HCT116 (cell line): ENCODE measurements at regions not wholly inside any gene's neighbourhood (a gene's known extent, or its start where the extent isn't known, plus 50 kb on each side); places are given as distances from the start of the nearest gene placed in this dataset.

Experiments
- ATAC-seq: fragments of 200-7000 bp; cut with Tn5 transposase; 2 replicates; pipeline ENCODE4 v1.9.1; 2020; ENCODE audit warnings: mild to moderate bottlenecking, moderate library complexity
- BruUV-seq: library from RNA; stranded (reverse); fragments of 400-500 nt; replicated peaks from 2 replicates; lab custom pipeline; 2021; lab: Mats Ljungman, UMichigan
- CTCF ChIA-PET: fragments of 300-600 bp; sonication (Branson Sonifier 250); formaldehyde crosslinking; loops from one replicate; lab custom pipeline; 2021; ENCODE audit warnings: antibody characterized with exemption; lab: Charles Lee
- POLR2A ChIA-PET: fragments of 300-600, 350-600 bp; sonication (Branson Sonifier 250); formaldehyde crosslinking; loops from one replicate; lab custom pipeline; 2021; ENCODE audit warnings: antibody characterized with exemption; lab: Charles Lee
- RAD21 ChIA-PET, 2 experiments: fragments of 300-600 bp; sonication (Branson Sonifier 250); formaldehyde crosslinking; loops; one replicate each; lab custom pipeline; 2023; ENCODE audit warnings: low total read pairs in 2 of 2; ENCODE audit not compliant: uncharacterized antibody in 2 of 2, unreplicated experiment in 2 of 2, low non-redundant PET in 1 of 2; lab: Charles Lee
- DNase-seq: peaks from one replicate; pipeline ENCODE4 v3.0.0-alpha.2; 2010; ENCODE audit warnings: low read depth, low spot score
- H2AFZ ChIP-seq: fragments of 200-600 bp; shearing (Covaris generic), sonication (generic); 2 replicates; pipeline ENCODE4 v1.6.1; 2017; ENCODE audit warnings: low read depth, mixed run types, mixed read lengths, antibody characterized with exemption, low read length; ENCODE audit not compliant: poor library complexity, severe bottlenecking
- H3K27ac ChIP-seq: 2 replicates; pipeline ENCODE4 v1.5.1; 2012; ENCODE audit warnings: low read depth, low read length
- H3K27me3 ChIP-seq: fragments of 200-600 bp; sonication (generic); 2 replicates; pipeline ENCODE4 v1.6.1; 2016; ENCODE audit warnings: mixed run types, low read length, mixed read lengths; ENCODE audit not compliant: insufficient read depth
- H3K36me3 ChIP-seq, 2 experiments: fragments of 200-500 bp in 1 of 2; fragments of 200-600 bp in 1 of 2; sonication (Bioruptor generic) in 1 of 2; sonication (generic) in 1 of 2; 2 replicates each; pipeline versions ENCODE4 v1.5.1 to v1.6.1; 2014 to 2016; ENCODE audit warnings: low read length in 2 of 2, inconsistent platforms in 1 of 2, mixed read lengths in 1 of 2, mixed run types in 1 of 2; ENCODE audit not compliant: insufficient read depth in 2 of 2, control insufficient read depth in 1 of 2
- H3K4me1 ChIP-seq, 2 experiments: fragments of 200-600 bp in 1 of 2; sonication (generic) in 1 of 2; 2 replicates each; pipeline versions ENCODE4 v1.5.1 to v1.6.1; 2012 to 2017; ENCODE audit warnings: low read length in 2 of 2, inconsistent platforms in 1 of 2, mild to moderate bottlenecking in 1 of 2, mixed read lengths in 1 of 2, mixed run types in 1 of 2, moderate library complexity in 1 of 2; ENCODE audit not compliant: insufficient read depth in 2 of 2, control insufficient read depth in 1 of 2
- H3K4me2 ChIP-seq: fragments of 200-600 bp; sonication (generic); 2 replicates; pipeline ENCODE4 v1.6.1; 2017; ENCODE audit warnings: mixed run types, low read length, mixed read lengths
- H3K4me3 ChIP-seq, 2 experiments: fragments of 200-600 bp in 1 of 2; sonication (generic) in 1 of 2; replicated peaks in 1 of 2; 2 replicates each; pipeline ENCODE4 v1.5.1; 2011 to 2016; ENCODE audit warnings: low read length in 2 of 2, control low read depth in 1 of 2, low read depth in 1 of 2, mild to moderate bottlenecking in 1 of 2, mixed read lengths in 1 of 2, mixed run types in 1 of 2
- H3K79me2 ChIP-seq: fragments of 200-600 bp; sonication (generic); 2 replicates; pipeline ENCODE4 v1.6.1; 2017; ENCODE audit warnings: mild to moderate bottlenecking, mixed run types, low read length, moderate library complexity, mixed read lengths; ENCODE audit not compliant: insufficient read depth
- H3K9ac ChIP-seq: fragments of 200-600 bp; sonication (generic); 2 replicates; pipeline ENCODE4 v1.6.1; 2016; ENCODE audit warnings: low read length, mixed read lengths
- H3K9me2 ChIP-seq: fragments of 200-600 bp; sonication (generic), shearing (Covaris generic); 2 replicates; pipeline ENCODE4 v1.6.1; 2017; ENCODE audit warnings: mixed run types, mild to moderate bottlenecking, moderate library complexity; ENCODE audit not compliant: insufficient read depth
- H3K9me3 ChIP-seq, 2 experiments: fragments of 200-500 bp in 1 of 2; fragments of 200-600 bp in 1 of 2; sonication (Bioruptor generic) in 1 of 2; sonication (generic) in 1 of 2; 2 replicates each; pipeline ENCODE4 v1.6.1; 2014 to 2017; ENCODE audit warnings: low read length in 2 of 2, mixed read lengths in 2 of 2, inconsistent platforms in 1 of 2, low read depth in 1 of 2, mild to moderate bottlenecking in 1 of 2, mixed run types in 1 of 2, moderate library complexity in 1 of 2; ENCODE audit not compliant: control insufficient read depth in 1 of 2, insufficient read depth in 1 of 2
- H4K20me1 ChIP-seq: fragments of 200-600 bp; sonication (generic), shearing (Covaris generic); 2 replicates; pipeline ENCODE4 v1.6.1; 2017; ENCODE audit warnings: mixed run types, mild to moderate bottlenecking, moderate library complexity; ENCODE audit not compliant: insufficient read depth
- CEBPB ChIP-seq: IDR thresholded peaks from 2 replicates; pipeline ENCODE4 v1.6.1; 2012; ENCODE audit warnings: low read depth
- EGR1 ChIP-seq: IDR thresholded peaks from 2 replicates; pipeline ENCODE4 v1.6.1; 2012; ENCODE audit warnings: low read depth
- ELF1 ChIP-seq: IDR thresholded peaks from 2 replicates; pipeline ENCODE4 v1.6.1; 2012; ENCODE audit warnings: low read depth, borderline replicate concordance
- EZH2 ChIP-seq: fragments of 200-600 bp; sonication (generic); IDR thresholded peaks from 2 replicates; pipeline ENCODE4 v1.6.1; 2017; ENCODE audit warnings: antibody characterized with exemption, mixed run types
- FOSL1 ChIP-seq: IDR thresholded peaks from 2 replicates; pipeline ENCODE4 v1.6.1; 2012; ENCODE audit warnings: low read depth
- JUND ChIP-seq: IDR thresholded peaks from 2 replicates; pipeline ENCODE4 v1.6.1; 2012
- POLR2A ChIP-seq: IDR thresholded peaks from 2 replicates; pipeline ENCODE4 v1.7.0; 2011; ENCODE audit warnings: borderline replicate concordance; ENCODE audit not compliant: insufficient read depth, insufficient read length; ENCODE audit errors: extremely low read depth
- POLR2AphosphoS5 ChIP-seq: IDR thresholded peaks from 2 replicates; pipeline ENCODE4 v1.6.1; 2011; ENCODE audit warnings: mild to moderate bottlenecking, low read depth, low read length, moderate library complexity
- RAD21 ChIP-seq: IDR thresholded peaks from 2 replicates; pipeline ENCODE4 v1.6.1; 2012; ENCODE audit warnings: low read depth, mild to moderate bottlenecking
- SIN3A ChIP-seq: IDR thresholded peaks from 2 replicates; pipeline ENCODE4 v1.6.1; 2012; ENCODE audit warnings: low read depth
- SP1 ChIP-seq: IDR thresholded peaks from 2 replicates; pipeline ENCODE4 v1.6.1; 2012; ENCODE audit warnings: low read depth
- SRF ChIP-seq: IDR thresholded peaks from 2 replicates; pipeline ENCODE4 v1.6.1; 2012; ENCODE audit warnings: low read depth
- TCF7L2 ChIP-seq: IDR thresholded peaks from 2 replicates; pipeline ENCODE4 v1.7.0; 2011; ENCODE audit warnings: borderline replicate concordance, inconsistent platforms; ENCODE audit not compliant: insufficient read depth, insufficient read length; ENCODE audit errors: extremely low read depth
- ZFX ChIP-seq: fragments of 450-650 bp; IDR thresholded peaks from 2 replicates; pipeline ENCODE4 v1.6.1; 2017
- ZNF274 ChIP-seq: fragments of 200-500 bp; sonication (Bioruptor generic); IDR thresholded peaks from 2 replicates; pipeline ENCODE4 v1.6.1; 2014; ENCODE audit warnings: mild to moderate bottlenecking, low read depth, low read length, inconsistent platforms
- intact Hi-C: fragments of 100-400 bp; cut with micrococcal nuclease; formaldehyde crosslinking; loops from 2 replicates; pipeline ENCODE4 v1.10.0; 2022
- TF ChIP-seq, protein P1 (sequence below): IDR thresholded peaks from 2 replicates; pipeline ENCODE4 v1.6.1; 2012; ENCODE audit warnings: low read depth
- TF ChIP-seq, protein P2 (sequence below): IDR thresholded peaks from 2 replicates; pipeline ENCODE4 v1.6.1; 2012

DNA sequence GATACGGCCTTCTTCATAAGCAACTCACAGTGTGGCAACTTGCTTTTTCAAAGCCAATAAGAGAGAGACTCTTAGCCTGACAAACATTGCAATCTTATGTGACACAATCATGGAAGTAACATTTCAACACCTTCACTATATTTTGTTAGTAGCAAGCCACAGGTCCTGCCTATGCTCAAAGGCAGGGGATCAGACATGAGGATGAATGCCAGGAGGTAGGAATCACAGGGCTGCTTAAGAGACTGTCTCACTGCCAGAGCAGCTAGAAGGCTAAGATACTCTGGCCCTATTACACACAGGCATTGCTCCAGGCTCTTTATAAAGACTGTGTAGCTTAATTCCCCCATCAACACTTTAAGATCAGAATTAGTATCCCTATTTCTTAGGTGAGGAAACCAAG, 236.2 kb upstream of the KAZN start:
- no peak for TF ChIP-seq ELF1
- no peak for TF ChIP-seq TCF7L2
- TF ChIP-seq ZNF274: no peak
- no peak for TF ChIP-seq SP1
- no peak for TF ChIP-seq SIN3A
- no peak for TF ChIP-seq ZFX
- no peak for TF ChIP-seq POLR2AphosphoS5
- no peak for TF ChIP-seq EGR1
- TF ChIP-seq RAD21: no peak
- TF ChIP-seq, protein P1, sequence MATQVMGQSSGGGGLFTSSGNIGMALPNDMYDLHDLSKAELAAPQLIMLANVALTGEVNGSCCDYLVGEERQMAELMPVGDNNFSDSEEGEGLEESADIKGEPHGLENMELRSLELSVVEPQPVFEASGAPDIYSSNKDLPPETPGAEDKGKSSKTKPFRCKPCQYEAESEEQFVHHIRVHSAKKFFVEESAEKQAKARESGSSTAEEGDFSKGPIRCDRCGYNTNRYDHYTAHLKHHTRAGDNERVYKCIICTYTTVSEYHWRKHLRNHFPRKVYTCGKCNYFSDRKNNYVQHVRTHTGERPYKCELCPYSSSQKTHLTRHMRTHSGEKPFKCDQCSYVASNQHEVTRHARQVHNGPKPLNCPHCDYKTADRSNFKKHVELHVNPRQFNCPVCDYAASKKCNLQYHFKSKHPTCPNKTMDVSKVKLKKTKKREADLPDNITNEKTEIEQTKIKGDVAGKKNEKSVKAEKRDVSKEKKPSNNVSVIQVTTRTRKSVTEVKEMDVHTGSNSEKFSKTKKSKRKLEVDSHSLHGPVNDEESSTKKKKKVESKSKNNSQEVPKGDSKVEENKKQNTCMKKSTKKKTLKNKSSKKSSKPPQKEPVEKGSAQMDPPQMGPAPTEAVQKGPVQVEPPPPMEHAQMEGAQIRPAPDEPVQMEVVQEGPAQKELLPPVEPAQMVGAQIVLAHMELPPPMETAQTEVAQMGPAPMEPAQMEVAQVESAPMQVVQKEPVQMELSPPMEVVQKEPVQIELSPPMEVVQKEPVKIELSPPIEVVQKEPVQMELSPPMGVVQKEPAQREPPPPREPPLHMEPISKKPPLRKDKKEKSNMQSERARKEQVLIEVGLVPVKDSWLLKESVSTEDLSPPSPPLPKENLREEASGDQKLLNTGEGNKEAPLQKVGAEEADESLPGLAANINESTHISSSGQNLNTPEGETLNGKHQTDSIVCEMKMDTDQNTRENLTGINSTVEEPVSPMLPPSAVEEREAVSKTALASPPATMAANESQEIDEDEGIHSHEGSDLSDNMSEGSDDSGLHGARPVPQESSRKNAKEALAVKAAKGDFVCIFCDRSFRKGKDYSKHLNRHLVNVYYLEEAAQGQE: no peak
- TF ChIP-seq FOSL1: no peak
- TF ChIP-seq JUND: no peak
- TF ChIP-seq, protein P2, sequence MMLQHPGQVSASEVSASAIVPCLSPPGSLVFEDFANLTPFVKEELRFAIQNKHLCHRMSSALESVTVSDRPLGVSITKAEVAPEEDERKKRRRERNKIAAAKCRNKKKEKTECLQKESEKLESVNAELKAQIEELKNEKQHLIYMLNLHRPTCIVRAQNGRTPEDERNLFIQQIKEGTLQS: no peak
- TF ChIP-seq POLR2A: no peak
- no peak for TF ChIP-seq CEBPB
- TF ChIP-seq EZH2: no peak
- TF ChIP-seq SRF: no peak
- intact Hi-C loops: no loop called here
- Histone ChIP-seq H3K9ac (no peak overlapping the region), H3K36me3 (no peaks in the 10 kb centered on the region), H3K79me2 (no peaks in the 10 kb centered on the region), H3K4me2 (no peak overlapping the region), H3K9me2 (no peaks in the 10 kb centered on the region), H2AFZ (no peak overlapping the region), H3K9me3 (no peaks in the 10 kb centered on the region), H3K4me1 (no peaks in the 10 kb centered on the region), H3K27ac (no peak overlapping the region), H3K27me3 (0 out of 2 replicates have a peak, but pooled peaks cover 3% of the 10 kb centered on the region), H3K4me3 (no peak overlapping the region), H4K20me1 (no peaks in the 10 kb centered on the region)
- ChIA-PET RAD21 (no interaction called here), POLR2A (no interaction called here), CTCF (no interaction called here)
- DNase-seq: no peak
- ATAC-seq: no peak
- no TSS peak for BruUV-seq
